Endothelial cell (in vitro differentiated cells): ENCODE measurements at regions not wholly inside any gene's neighbourhood (a gene's known extent, or its start where the extent isn't known, plus 50 kb on each side); places are given as distances from the start of the nearest gene placed in this dataset.

Experiments
- DNase-seq: peaks from one replicate; pipeline ENCODE4 v3.0.0; 2021; ENCODE audit warnings: low spot score
- H3K27ac Mint-ChIP-seq: one replicate; pipeline ENCODE4 v1.8.0; 2021; ENCODE audit warnings: mixed read lengths, inconsistent platforms; ENCODE audit not compliant: unreplicated experiment
- H3K27me3 Mint-ChIP-seq: one replicate; pipeline ENCODE4 v1.8.0; 2021; ENCODE audit warnings: mild to moderate bottlenecking, moderate library complexity, mixed read lengths, inconsistent platforms; ENCODE audit not compliant: unreplicated experiment
- H3K36me3 Mint-ChIP-seq: one replicate; pipeline ENCODE4 v1.8.0; 2021; ENCODE audit warnings: mild to moderate bottlenecking, low read depth, mixed read lengths, inconsistent platforms; ENCODE audit not compliant: unreplicated experiment
- H3K4me1 Mint-ChIP-seq: one replicate; pipeline ENCODE4 v1.8.0; 2021; ENCODE audit warnings: mild to moderate bottlenecking, mixed read lengths, inconsistent platforms; ENCODE audit not compliant: unreplicated experiment
- H3K4me3 Mint-ChIP-seq: one replicate; pipeline ENCODE4 v1.8.0; 2021; ENCODE audit warnings: mild to moderate bottlenecking, mixed read lengths, inconsistent platforms; ENCODE audit not compliant: unreplicated experiment
- H3K9me3 Mint-ChIP-seq: one replicate; pipeline ENCODE4 v1.8.0; 2021; ENCODE audit warnings: mixed read lengths, inconsistent platforms; ENCODE audit not compliant: unreplicated experiment
- CTCF ChIP-seq: fragments of 200-600 bp; sonication (generic); IDR thresholded peaks from one replicate; pipeline ENCODE4 v1.5.0; 2021; ENCODE audit warnings: antibody characterized with exemption; ENCODE audit not compliant: unreplicated experiment

- H3K27me3 Mint-ChIP-seq = no peaks in the 10 kb centered on the region
- no peaks in the 10 kb centered on the region for H3K9me3 Mint-ChIP-seq
- H3K4me3 Mint-ChIP-seq = no peak overlapping the region
- H3K4me1 Mint-ChIP-seq = no peaks in the 10 kb centered on the region
- H3K36me3 Mint-ChIP-seq = no peaks in the 10 kb centered on the region
- DNase-seq = no peak
- TF ChIP-seq CTCF = no peak
- H3K27ac Mint-ChIP-seq = no peak overlapping the region
Observed at GRCh38 chr13:104289400-104289799, 1223.2 kb upstream of the SLC10A2 start.

GRCh38 chr13:104288496-104288895, 1222.3 kb upstream of the SLC10A2 start:
- no peak for DNase-seq
- H3K9me3 Mint-ChIP-seq = no peaks in the 10 kb centered on the region
- no peak overlapping the region for H3K27ac Mint-ChIP-seq
- H3K36me3 Mint-ChIP-seq = no peaks in the 10 kb centered on the region
- no peaks in the 10 kb centered on the region for H3K27me3 Mint-ChIP-seq
- no peaks in the 10 kb centered on the region for H3K4me1 Mint-ChIP-seq
- TF ChIP-seq CTCF = no peak
- no peak overlapping the region for H3K4me3 Mint-ChIP-seq

GRCh38 chr13:104286566-104287290, 1220.5 kb upstream of the SLC10A2 start:
- no peaks in the 10 kb centered on the region for H3K27me3 Mint-ChIP-seq
- no peak overlapping the region for H3K4me3 Mint-ChIP-seq
- no peak overlapping the region for H3K27ac Mint-ChIP-seq
- H3K4me1 Mint-ChIP-seq = no peaks in the 10 kb centered on the region
- H3K36me3 Mint-ChIP-seq = no peaks in the 10 kb centered on the region
- no peak for DNase-seq
- no peak for TF ChIP-seq CTCF
- no peaks in the 10 kb centered on the region for H3K9me3 Mint-ChIP-seq

GRCh38 chr13:104281910-104282309, 1215.7 kb upstream of the SLC10A2 start:
- no peak overlapping the region for H3K27ac Mint-ChIP-seq
- no peaks in the 10 kb centered on the region for H3K4me1 Mint-ChIP-seq

More at GRCh38 chr13:104281910-104282309, 1215.7 kb upstream of the SLC10A2 start:
- no peak overlapping the region for H3K4me3 Mint-ChIP-seq
- no peak for DNase-seq
- H3K27me3 Mint-ChIP-seq = no peaks in the 10 kb centered on the region
- no peaks in the 10 kb centered on the region for H3K36me3 Mint-ChIP-seq
- H3K9me3 Mint-ChIP-seq = no peaks in the 10 kb centered on the region
- no peak for TF ChIP-seq CTCF
